ENCODE measurements at regions not wholly inside any gene's neighbourhood (a gene's known extent, or its start where the extent isn't known, plus 50 kb on each side); places are given as distances from the start of the nearest gene placed in this dataset.
"Not testable (repeated sequence)": the region's sequence is repeated elsewhere in the genome, so short reads cannot be mapped to it uniquely, and the experiment has no call there.

DNA sequence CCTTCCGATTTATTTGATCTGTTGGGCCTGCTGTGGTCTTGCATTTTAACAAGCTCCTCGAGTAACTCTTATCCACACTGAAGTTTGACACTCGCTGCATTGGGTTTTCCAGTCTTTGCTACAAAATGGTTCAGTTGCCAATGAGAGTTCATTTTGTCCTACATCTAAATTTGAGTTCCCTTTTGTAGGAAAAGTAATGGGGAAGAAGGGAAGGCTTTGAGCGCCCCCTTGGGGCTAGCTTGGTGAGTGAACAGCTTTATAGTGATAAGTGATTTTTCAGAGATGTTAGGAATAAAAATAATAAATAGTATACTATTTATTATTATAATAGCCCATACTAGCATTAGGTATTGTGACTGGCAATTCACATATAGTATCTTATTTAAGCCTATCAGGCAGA lies 89.9 kb upstream of the GNAQ start:
- peak; percentile 87 for DNase-seq

DNA sequence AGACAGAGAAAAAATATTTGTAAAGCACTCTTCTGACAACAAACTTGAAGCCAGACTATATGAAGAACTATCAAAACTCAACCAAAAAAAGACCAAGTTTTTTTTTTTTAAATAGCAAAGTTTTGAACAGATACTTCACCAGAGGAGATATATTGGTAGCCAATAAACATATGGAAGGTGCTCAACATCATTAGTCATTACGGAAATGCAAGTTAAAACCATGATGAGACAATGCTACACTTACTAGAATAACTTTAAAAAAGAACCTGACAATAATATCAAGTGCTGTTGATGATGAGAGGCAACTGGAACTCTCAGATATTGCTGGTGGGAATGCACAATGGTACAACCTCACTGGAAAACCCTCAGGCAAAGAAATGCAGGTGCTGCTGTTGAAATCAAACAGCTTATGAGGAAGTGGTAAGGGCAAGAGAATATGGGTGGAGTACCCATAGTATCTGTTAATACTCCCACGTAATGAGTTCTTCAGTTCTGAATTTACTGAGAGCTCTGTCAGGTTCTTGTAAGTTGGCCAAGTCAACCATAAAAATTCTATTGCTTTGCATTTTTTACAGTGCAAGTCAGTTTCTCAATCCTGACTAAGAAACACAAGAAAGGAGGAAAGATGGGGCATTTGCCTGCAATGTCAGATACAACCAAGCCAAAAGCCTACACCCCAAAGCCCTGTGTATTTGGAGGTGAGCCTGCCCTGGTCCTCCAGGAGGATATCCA lies 87.3 kb upstream of the GNAQ start:
- peak; percentile 81 for DNase-seq

- DNase-seq: peak; percentile 77
These were observed 83.5 kb upstream of the GNAQ start for GRCh38 chr9:78115073-78115472.

GRCh38 chr9:78114581-78114980 lies 83.0 kb upstream of the GNAQ start:
- DNase-seq: no peak

DNA sequence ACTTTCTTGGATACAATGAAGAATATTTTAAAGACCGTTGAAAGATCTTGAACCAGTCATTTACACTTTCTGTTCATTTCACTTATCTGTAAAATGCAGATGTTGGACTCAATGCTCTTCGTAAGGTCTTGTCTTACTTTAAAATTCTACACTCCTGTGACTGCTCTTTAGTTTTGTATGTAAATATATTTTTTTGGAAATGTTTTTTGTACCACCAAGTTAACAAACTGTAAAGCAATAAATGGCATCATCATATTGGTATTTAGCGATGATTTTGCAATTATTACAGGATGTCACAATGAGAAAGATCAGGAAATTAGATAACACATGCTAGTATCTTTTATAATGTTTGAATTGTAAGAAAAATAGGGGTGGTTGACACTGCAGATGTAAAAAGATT lies 80.8 kb upstream of the GNAQ start:
- DNase-seq: no peak

DNA sequence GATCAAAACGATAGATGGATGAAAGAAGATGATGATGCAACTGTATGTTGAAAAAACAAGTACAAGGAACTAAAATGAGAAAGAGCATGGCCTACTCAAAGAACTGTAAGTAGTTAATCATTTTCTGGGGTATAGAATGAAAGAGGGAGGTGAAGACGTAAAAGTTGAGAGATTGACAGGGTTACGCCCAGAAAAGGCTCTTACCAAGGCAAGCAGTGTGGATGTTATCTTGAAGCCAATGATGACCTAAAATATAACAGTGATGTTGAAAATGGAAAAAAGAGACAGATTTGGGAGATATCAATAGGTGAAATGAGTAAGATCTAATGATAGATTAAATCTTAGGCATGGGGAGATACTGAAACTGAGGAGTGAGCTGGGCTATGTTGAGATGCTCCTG lies 80.4 kb upstream of the GNAQ start:
- no peak for DNase-seq

GRCh38 chr9:78109075-78109474 lies 77.5 kb upstream of the GNAQ start:
- no peak for DNase-seq

DNA sequence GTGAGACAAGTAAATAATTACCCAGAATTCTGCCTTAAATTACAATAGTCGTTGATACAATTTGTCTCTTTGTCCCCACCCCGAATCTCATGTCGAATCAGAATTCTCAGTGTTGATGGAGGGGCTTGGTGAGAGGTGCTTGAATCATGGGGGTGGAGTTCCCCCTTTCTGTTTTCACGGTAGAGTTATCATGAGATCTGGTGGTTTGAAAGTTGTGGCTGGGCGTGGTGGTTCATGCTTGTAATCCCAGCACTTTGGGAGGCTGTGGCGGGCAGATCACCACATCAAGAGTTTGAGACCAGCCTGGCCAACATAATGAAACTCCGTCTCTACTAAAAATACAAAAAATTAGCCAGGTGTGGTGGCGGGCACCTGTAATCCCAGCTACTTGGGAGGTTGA lies 75.0 kb upstream of the GNAQ start:
- DNase-seq: not testable (repeated sequence)

DNA sequence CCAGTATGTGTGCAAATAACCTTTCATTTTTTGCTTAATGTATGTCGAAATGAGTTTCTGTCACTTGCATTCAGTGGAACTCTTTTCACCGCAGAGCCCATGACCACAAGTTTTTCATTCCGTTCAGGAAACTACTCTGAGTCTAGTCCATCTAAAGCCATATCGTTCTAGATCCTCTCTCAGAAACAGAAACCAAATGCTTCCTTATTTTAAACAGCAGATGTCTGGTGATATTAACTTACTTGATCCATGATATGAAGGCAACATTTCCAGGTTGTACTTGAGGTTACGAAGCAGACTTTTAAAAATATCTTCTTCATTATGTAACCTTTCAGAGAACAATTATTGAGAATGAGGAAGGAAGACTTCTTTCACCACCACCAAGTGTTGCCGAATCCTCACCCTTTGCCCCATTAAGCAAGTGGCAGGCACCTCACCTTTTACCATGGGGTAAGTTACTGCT lies 72.4 kb upstream of the GNAQ start:
- peak; percentile 90 for DNase-seq

- DNase-seq: no peak
These were observed 69.6 kb upstream of the GNAQ start for GRCh38 chr9:78101247-78101646.

- DNase-seq: peak; percentile 64
These were observed 65.9 kb upstream of the GNAQ start for GRCh38 chr9:78097541-78097940.

DNA sequence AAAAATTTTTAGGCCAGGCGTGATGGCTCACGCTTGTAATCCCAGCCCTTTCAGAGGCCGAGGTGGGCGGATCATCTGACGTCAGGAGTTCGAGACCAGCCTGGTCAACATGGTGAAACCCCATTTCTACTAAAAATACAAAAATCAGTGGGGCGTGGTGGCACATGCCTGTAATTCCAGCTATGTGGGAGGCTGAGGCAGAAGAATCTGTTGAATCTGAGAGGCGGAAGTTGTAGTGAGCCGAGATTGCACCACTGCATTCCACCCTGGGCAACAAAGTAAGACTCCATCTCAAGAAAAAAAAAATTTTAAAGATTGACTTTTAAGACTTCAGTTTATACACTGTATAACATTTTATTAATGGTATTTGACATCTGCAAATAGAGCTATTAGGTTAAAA lies 60.1 kb upstream of the GNAQ start:
- DNase-seq: no peak

DNA sequence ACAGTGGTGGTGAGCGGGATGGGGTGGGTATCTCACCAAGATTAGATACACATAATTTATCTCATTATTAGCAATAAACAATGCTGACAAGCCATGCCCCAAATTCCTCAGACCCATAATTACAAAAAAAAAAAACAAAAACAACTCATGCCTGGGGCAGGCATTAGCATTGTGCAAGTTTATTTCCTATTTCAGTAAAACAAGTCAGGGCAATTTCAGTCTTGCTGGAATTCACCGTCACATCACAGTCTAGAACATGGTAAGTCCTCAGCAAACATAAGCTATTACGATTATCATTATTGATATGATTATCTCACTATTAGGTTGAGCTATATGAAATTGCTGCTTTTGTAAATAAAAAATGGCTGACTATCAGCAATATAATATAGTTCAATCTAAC lies 57.5 kb upstream of the GNAQ start:
- DNase-seq: no peak

DNA sequence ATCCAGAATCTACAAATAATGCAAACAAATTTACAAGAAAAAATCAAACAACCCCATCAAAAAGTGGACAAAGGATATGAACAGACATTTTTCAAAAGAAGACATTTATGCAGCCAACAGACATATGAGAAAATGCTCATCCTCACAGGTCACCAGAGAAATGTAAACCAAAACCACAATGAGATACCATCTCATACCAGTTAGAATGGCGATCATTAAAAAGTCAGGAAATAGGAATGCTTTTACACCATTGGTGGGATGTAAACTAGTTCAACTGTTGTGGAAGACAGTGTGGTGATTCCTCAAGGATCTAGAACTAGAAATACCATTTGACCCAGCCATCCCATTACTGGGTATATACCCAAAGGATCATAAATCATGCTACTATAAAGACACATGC lies 56.6 kb upstream of the GNAQ start:
- not testable (repeated sequence) for DNase-seq

Data from OCI-M1 (cell line).